Upper lobe of right lung (tissue), 1 donor: ENCODE measurements at regions not wholly inside any gene's neighbourhood (a gene's known extent, or its start where the extent isn't known, plus 50 kb on each side); places are given as distances from the start of the nearest gene placed in this dataset.

Experiments
- ATAC-seq: fragments of 200-7000 bp; cut with Tn5 transposase; one replicate; pipeline ENCODE4 v1.9.1; 2020; ENCODE audit warnings: mild to moderate bottlenecking, moderate library complexity
- DNase-seq: peaks from one replicate; pipeline ENCODE4 v3.0.0-alpha.2; 2020
- H3K27ac ChIP-seq: fragments of 200-600 bp; one replicate; pipeline ENCODE4 v1.8.0; 2022
- H3K27me3 ChIP-seq: fragments of 200-600 bp; one replicate; pipeline ENCODE4 v1.8.0; 2022; ENCODE audit warnings: mild to moderate bottlenecking
- H3K36me3 ChIP-seq: fragments of 200-600 bp; one replicate; pipeline ENCODE4 v1.8.0; 2022
- H3K4me1 ChIP-seq: fragments of 200-600 bp; one replicate; pipeline ENCODE4 v1.8.0; 2022
- H3K4me3 ChIP-seq: fragments of 200-600 bp; one replicate; pipeline ENCODE4 v1.8.0; 2022; ENCODE audit warnings: mild to moderate bottlenecking
- H3K9me3 ChIP-seq: fragments of 200-600 bp; one replicate; pipeline ENCODE4 v1.8.0; 2022
- CTCF ChIP-seq: fragments of 200-600 bp; IDR thresholded peaks from one replicate; pipeline ENCODE4 v1.8.0; 2022; ENCODE audit warnings: antibody characterized with exemption
- intact Hi-C: fragments of 100-400 bp; cut with DNase I; formaldehyde crosslinking; loops from one replicate; pipeline ENCODE4 v1.11.0; 2022
- donor health status: DM: no; HTN: yes; CAD: no; lungs with severe emphysema.

GRCh38 chr5:4703931-4704458, 436.1 kb upstream of the ADAMTS16 start:
- Histone ChIP-seq H3K36me3 (no peaks in the 10 kb centered on the region), H3K27me3 (no peaks in the 10 kb centered on the region), H3K9me3 (no peaks in the 10 kb centered on the region), H3K4me1 (no peaks in the 10 kb centered on the region), H3K27ac (no peak overlapping the region), H3K4me3 (no peak overlapping the region)
- no peak for DNase-seq
- TF ChIP-seq CTCF, result no peak
- intact Hi-C loops, result no loop called here
- ATAC-seq, result no peak

GRCh38 chr5:4704951-4705350, 435.2 kb upstream of the ADAMTS16 start:
- H3K27me3 ChIP-seq, result no peaks in the 10 kb centered on the region
- intact Hi-C loops, result no loop called here
- no peaks in the 10 kb centered on the region for H3K4me1 ChIP-seq
- ATAC-seq (no peak), DNase-seq (no peak)
- H3K9me3 ChIP-seq, result no peaks in the 10 kb centered on the region
- H3K27ac ChIP-seq, result no peak overlapping the region
- no peak overlapping the region for H3K4me3 ChIP-seq
- TF ChIP-seq CTCF, result no peak
- no peaks in the 10 kb centered on the region for H3K36me3 ChIP-seq

- ATAC-seq, result no peak
- Histone ChIP-seq H3K36me3 (no peaks in the 10 kb centered on the region), H3K4me3 (no peak overlapping the region), H3K9me3 (no peaks in the 10 kb centered on the region), H3K27ac (no peak overlapping the region), H3K4me1 (no peaks in the 10 kb centered on the region), H3K27me3 (no peaks in the 10 kb centered on the region)
- no peak for TF ChIP-seq CTCF
- no peak for DNase-seq
- intact Hi-C loops, result no loop called here
Observed at GRCh38 chr5:4716781-4717180, 423.3 kb upstream of the ADAMTS16 start.

GRCh38 chr5:4717446-4717845, 422.7 kb upstream of the ADAMTS16 start:
- intact Hi-C loops, result no loop called here
- DNase-seq, result no peak
- no peak for ATAC-seq
- Histone ChIP-seq H3K9me3 (no peaks in the 10 kb centered on the region), H3K27me3 (no peaks in the 10 kb centered on the region), H3K4me1 (no peaks in the 10 kb centered on the region), H3K27ac (no peak overlapping the region), H3K4me3 (no peak overlapping the region), H3K36me3 (no peaks in the 10 kb centered on the region)
- TF ChIP-seq CTCF, result no peak

- H3K27ac ChIP-seq, result no peak overlapping the region
- no peaks in the 10 kb centered on the region for H3K4me1 ChIP-seq
- intact Hi-C loops, result no loop called here
- ATAC-seq, result no peak
- no peaks in the 10 kb centered on the region for H3K36me3 ChIP-seq
- no peak for TF ChIP-seq CTCF
- no peak overlapping the region for H3K4me3 ChIP-seq
- H3K27me3 ChIP-seq, result no peaks in the 10 kb centered on the region
- no peaks in the 10 kb centered on the region for H3K9me3 ChIP-seq
- DNase-seq, result no peak
Observed at GRCh38 chr5:4720831-4721230, 419.3 kb upstream of the ADAMTS16 start.

- no peaks in the 10 kb centered on the region for H3K9me3 ChIP-seq
- no peaks in the 10 kb centered on the region for H3K4me1 ChIP-seq
- intact Hi-C loops, result no loop called here
- no peak overlapping the region for H3K27ac ChIP-seq
- no peaks in the 10 kb centered on the region for H3K36me3 ChIP-seq
- ATAC-seq (no peak), DNase-seq (no peak)
- H3K27me3 ChIP-seq, result no peaks in the 10 kb centered on the region
- H3K4me3 ChIP-seq, result no peak overlapping the region
- TF ChIP-seq CTCF, result no peak
Observed at GRCh38 chr5:4722886-4723285, 417.2 kb upstream of the ADAMTS16 start.
